ENCODE measurements at regions not wholly inside any gene's neighbourhood (a gene's known extent, or its start where the extent isn't known, plus 50 kb on each side); places are given as distances from the start of the nearest gene placed in this dataset.

GRCh38 chr1:95578462-95578861 is 344.5 kb downstream of the RWDD3 start:
- Histone ChIP-seq H3K9ac (no peak overlapping the region), H3K36me3 (replicated peaks in 1 of 2; ENCODE audit: control insufficient read depth in 1 of 2, insufficient read depth in 2 of 2, low read length in 1 of 2) (no peaks in the 10 kb centered on the region), H3K9me3 (no peaks in the 10 kb centered on the region), H3K9me2 (no peaks in the 10 kb centered on the region), H3K27ac (ENCODE audit: low read depth in 2 of 2, low read length in 1 of 2) (peak overlapping the region in 1 of 2 experiments; percentile 92; a peak in 2 of 4 replicates), H3K27me3 (ENCODE audit: insufficient read depth) (no peaks in the 10 kb centered on the region), H3K4me2 (no peak overlapping the region), H3K79me2 (ENCODE audit: insufficient read depth) (no peaks in the 10 kb centered on the region), H3K4me1 (ENCODE audit: control insufficient read depth in 1 of 2, insufficient read depth in 2 of 2, low read depth in 1 of 2, low read length in 1 of 2) (no peaks in the 10 kb centered on the region; a peak in 1 of 4 replicates), H3F3A (replicated peaks; ENCODE audit: insufficient read depth) (no peaks in the 10 kb centered on the region), H4K20me1 (ENCODE audit: insufficient read depth) (no peaks in the 10 kb centered on the region), H3K4me3 (ENCODE audit: low read depth in 2 of 2, low read length in 1 of 2) (no peak overlapping the region), H2AFZ (ENCODE audit: low read depth) (no peak overlapping the region)
- 4% methylated on average over 3 of the region's 3 CpGs for WGBS (ENCODE audit: low lambda C conversion rate)
- POLR2A ChIA-PET: no interaction called here
- TF ChIP-seq MEF2A (IDR thresholded peaks at IDR 0.05; ENCODE audit: borderline replicate concordance, low read depth) (no peak), PBX3 (IDR thresholded peaks at IDR 0.05) (no peak), USF1 (IDR thresholded peaks at IDR 0.05; ENCODE audit: borderline replicate concordance, low read depth) (no peak), MAX (IDR thresholded peaks at IDR 0.05; ENCODE audit: low read depth) (no peak), REST (IDR thresholded peaks at IDR 0.05; ENCODE audit: low read depth, low read length) (no peak), EP300 (IDR thresholded peaks at IDR 0.05; ENCODE audit: borderline replicate concordance in 1 of 2, low read depth in 1 of 2, low read length in 1 of 2) (peak in 1 of 2 experiments; percentile 88; a peak in 2 of 4 replicates), TEAD4 (IDR thresholded peaks at IDR 0.05; ENCODE audit: borderline replicate concordance, insufficient read depth) (no peak), CHD2 (IDR thresholded peaks at IDR 0.05; ENCODE audit: low read length, partially characterized antibody) (peak; percentile 7), GATA2 (CRISPR knock-in tag; IDR thresholded peaks at IDR 0.05) (0 out of 2 replicates have a peak, but pooled peaks have one; percentile 21), FOXM1 (IDR thresholded peaks at IDR 0.05; ENCODE audit: low read depth) (no peak), USF2 (IDR thresholded peaks at IDR 0.05; ENCODE audit: borderline replicate concordance, low read depth, low read length) (no peak), POLR2AphosphoS5 (IDR thresholded peaks at IDR 0.05; ENCODE audit: low read depth, low read length) (no peak), TCF12 (IDR thresholded peaks at IDR 0.05) (0 out of 2 replicates have a peak, but pooled peaks have one; percentile 14), RAD21 (IDR thresholded peaks at IDR 0.05; ENCODE audit: low read length) (0 out of 2 replicates have a peak, but pooled peaks have one; percentile 6), NRF1 (IDR thresholded peaks at IDR 0.05; ENCODE audit: low read depth, low read length) (no peak), SIN3A (IDR thresholded peaks at IDR 0.05; ENCODE audit: borderline replicate concordance, low read depth, low read length) (no peak), FOXJ3 (CRISPR knock-in tag; IDR thresholded peaks at IDR 0.05) (no peak), TAF1 (IDR thresholded peaks at IDR 0.05; ENCODE audit: borderline replicate concordance, low read depth, low read length) (no peak), FOSL2 (IDR thresholded peaks at IDR 0.05; ENCODE audit: borderline replicate concordance, low read depth) (no peak), RXRA (IDR thresholded peaks at IDR 0.05; ENCODE audit: borderline replicate concordance, low read depth) (no peak), NFIC (IDR thresholded peaks at IDR 0.05; ENCODE audit: borderline replicate concordance) (no peak)
- CTCF ChIA-PET: no interaction called here
- DNase-seq: no peak

Data from SK-N-SH (cell line).